ENCODE measurements at regions not wholly inside any gene's neighbourhood (a gene's known extent, or its start where the extent isn't known, plus 50 kb on each side); places are given as distances from the start of the nearest gene placed in this dataset.

GRCh38 chr2:14011190-14011589 lies 621.3 kb upstream of the LRATD1 start:
- DNase-seq (no peak), ATAC-seq (no peak)
- no peak overlapping the region for H3K27ac ChIP-seq
- H3K4me1 ChIP-seq = no peaks in the 10 kb centered on the region
- H3K36me3 ChIP-seq = no peaks in the 10 kb centered on the region
- TF ChIP-seq CTCF (IDR thresholded peaks at IDR 0.05) = no peak
- peaks cover 7% of the 10 kb centered on the region for H3K9me3 ChIP-seq
- no peak overlapping the region for H3K4me3 ChIP-seq
- no peaks in the 10 kb centered on the region for H3K27me3 ChIP-seq (ENCODE audit: low read depth)
- intact Hi-C loops (cut with DNase I) = no loop called here

- intact Hi-C loops (cut with DNase I) = no loop called here
- ATAC-seq = no peak
- no peak for TF ChIP-seq CTCF (IDR thresholded peaks at IDR 0.05)
- H3K9me3 ChIP-seq = peaks cover 2% of the 10 kb centered on the region
- no peaks in the 10 kb centered on the region for H3K27me3 ChIP-seq (ENCODE audit: low read depth)
- DNase-seq = no peak
- H3K4me3 ChIP-seq = no peak overlapping the region
- H3K36me3 ChIP-seq = no peaks in the 10 kb centered on the region
- H3K27ac ChIP-seq = no peak overlapping the region
- H3K4me1 ChIP-seq = no peaks in the 10 kb centered on the region
Measured at GRCh38 chr2:14015113-14015630, 617.3 kb upstream of the LRATD1 start.

- TF ChIP-seq CTCF (IDR thresholded peaks at IDR 0.05) = no peak
- no peak for DNase-seq
- Histone ChIP-seq H3K4me3 (no peak overlapping the region), H3K36me3 (no peaks in the 10 kb centered on the region), H3K9me3 (no peaks in the 10 kb centered on the region), H3K27ac (no peak overlapping the region), H3K4me1 (no peaks in the 10 kb centered on the region), H3K27me3 (ENCODE audit: low read depth) (no peaks in the 10 kb centered on the region)
- intact Hi-C loops (cut with DNase I) = no loop called here
- ATAC-seq = peak in 1 of 2 donors; percentile 68
Measured at GRCh38 chr2:14016289-14016955, 616.1 kb upstream of the LRATD1 start.

- Histone ChIP-seq H3K4me3 (no peak overlapping the region), H3K9me3 (no peaks in the 10 kb centered on the region), H3K27ac (no peak overlapping the region), H3K4me1 (no peaks in the 10 kb centered on the region), H3K36me3 (no peaks in the 10 kb centered on the region), H3K27me3 (ENCODE audit: low read depth) (no peaks in the 10 kb centered on the region)
- DNase-seq = no peak
- intact Hi-C loops (cut with DNase I) = no loop called here
- no peak for ATAC-seq
- no peak for TF ChIP-seq CTCF (IDR thresholded peaks at IDR 0.05)
Measured at GRCh38 chr2:14018620-14019019, 613.9 kb upstream of the LRATD1 start.

GRCh38 chr2:14023558-14023957 lies 609.0 kb upstream of the LRATD1 start:
- no peak for TF ChIP-seq CTCF (IDR thresholded peaks at IDR 0.05)
- DNase-seq = no peak
- Histone ChIP-seq H3K36me3 (no peaks in the 10 kb centered on the region), H3K4me1 (no peaks in the 10 kb centered on the region), H3K27me3 (ENCODE audit: low read depth) (no peaks in the 10 kb centered on the region), H3K9me3 (no peaks in the 10 kb centered on the region), H3K4me3 (no peak overlapping the region), H3K27ac (no peak overlapping the region)
- no peak for ATAC-seq
- intact Hi-C loops (cut with DNase I) = no loop called here

All from lower lobe of right lung (tissue), 2 donors.